ENCODE measurements at regions not wholly inside any gene's neighbourhood (a gene's known extent, or its start where the extent isn't known, plus 50 kb on each side); places are given as distances from the start of the nearest gene placed in this dataset.

DNA sequence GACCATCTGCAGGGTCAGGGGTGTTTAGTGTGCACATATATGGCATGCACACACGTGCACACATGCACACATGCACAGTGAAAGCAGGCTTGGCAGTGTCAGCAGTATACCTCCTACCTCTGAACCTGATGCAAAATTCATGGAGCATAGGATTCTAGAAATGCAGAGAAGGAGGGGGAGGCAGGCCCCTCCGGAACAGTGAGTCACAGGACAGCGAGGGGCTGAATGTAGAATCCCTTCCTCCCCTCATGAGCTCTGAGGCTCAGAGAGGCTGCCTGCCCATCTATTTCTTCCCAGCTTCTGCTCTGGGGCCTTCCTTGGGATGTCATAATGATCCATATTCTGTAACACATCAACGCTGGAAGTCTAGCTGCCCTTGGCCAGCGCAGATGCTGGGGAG, 66.7 kb upstream of the NECTIN1 start:
- Histone ChIP-seq H3K27ac (no peak overlapping the region), H3K27me3 (no peaks in the 10 kb centered on the region), H3K9me3 (no peaks in the 10 kb centered on the region), H3K9ac (ENCODE audit: low read depth in 2 of 2, low read length in 2 of 2) (no peak overlapping the region), H3K4me1 (no peaks in the 10 kb centered on the region), H3K36me3 (no peaks in the 10 kb centered on the region), H3K4me3 (no peak overlapping the region)
- DNase-seq = no peak
- TF ChIP-seq, protein P1, sequence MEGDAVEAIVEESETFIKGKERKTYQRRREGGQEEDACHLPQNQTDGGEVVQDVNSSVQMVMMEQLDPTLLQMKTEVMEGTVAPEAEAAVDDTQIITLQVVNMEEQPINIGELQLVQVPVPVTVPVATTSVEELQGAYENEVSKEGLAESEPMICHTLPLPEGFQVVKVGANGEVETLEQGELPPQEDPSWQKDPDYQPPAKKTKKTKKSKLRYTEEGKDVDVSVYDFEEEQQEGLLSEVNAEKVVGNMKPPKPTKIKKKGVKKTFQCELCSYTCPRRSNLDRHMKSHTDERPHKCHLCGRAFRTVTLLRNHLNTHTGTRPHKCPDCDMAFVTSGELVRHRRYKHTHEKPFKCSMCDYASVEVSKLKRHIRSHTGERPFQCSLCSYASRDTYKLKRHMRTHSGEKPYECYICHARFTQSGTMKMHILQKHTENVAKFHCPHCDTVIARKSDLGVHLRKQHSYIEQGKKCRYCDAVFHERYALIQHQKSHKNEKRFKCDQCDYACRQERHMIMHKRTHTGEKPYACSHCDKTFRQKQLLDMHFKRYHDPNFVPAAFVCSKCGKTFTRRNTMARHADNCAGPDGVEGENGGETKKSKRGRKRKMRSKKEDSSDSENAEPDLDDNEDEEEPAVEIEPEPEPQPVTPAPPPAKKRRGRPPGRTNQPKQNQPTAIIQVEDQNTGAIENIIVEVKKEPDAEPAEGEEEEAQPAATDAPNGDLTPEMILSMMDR (IDR thresholded peaks at IDR 0.05) = no peak
- intact Hi-C loops (cut with DNase I) = no loop called here

DNA sequence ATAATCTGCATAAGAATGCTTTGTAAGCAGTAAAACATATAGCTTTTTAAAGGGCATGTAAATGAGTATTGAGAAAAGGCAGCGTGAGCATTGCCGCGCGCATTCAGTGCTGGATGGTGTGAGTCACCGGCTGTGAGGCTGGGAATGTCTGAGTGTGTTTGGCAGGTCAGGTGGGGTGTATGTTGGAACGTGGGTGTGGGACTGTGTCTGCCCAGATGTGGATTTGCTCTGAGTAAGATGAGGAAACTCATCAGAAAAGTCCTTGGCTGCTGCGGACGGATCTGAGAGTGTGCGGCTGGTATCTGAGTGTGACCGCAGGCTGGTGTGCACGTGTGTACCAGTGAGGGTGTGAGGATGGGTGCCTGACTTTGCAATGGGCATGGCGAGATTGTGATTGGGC, 66.2 kb upstream of the NECTIN1 start:
- H3K27ac ChIP-seq = no peak overlapping the region
- no peak overlapping the region for H3K9ac ChIP-seq (ENCODE audit: low read depth in 2 of 2, low read length in 2 of 2)
- H3K36me3 ChIP-seq = no peaks in the 10 kb centered on the region
- H3K4me1 ChIP-seq = no peaks in the 10 kb centered on the region
- no peaks in the 10 kb centered on the region for H3K9me3 ChIP-seq
- no peak for DNase-seq
- intact Hi-C loops (cut with DNase I) = no loop called here
- H3K4me3 ChIP-seq = no peak overlapping the region
- TF ChIP-seq, protein P1 (IDR thresholded peaks at IDR 0.05) = no peak
- H3K27me3 ChIP-seq = no peaks in the 10 kb centered on the region

DNA sequence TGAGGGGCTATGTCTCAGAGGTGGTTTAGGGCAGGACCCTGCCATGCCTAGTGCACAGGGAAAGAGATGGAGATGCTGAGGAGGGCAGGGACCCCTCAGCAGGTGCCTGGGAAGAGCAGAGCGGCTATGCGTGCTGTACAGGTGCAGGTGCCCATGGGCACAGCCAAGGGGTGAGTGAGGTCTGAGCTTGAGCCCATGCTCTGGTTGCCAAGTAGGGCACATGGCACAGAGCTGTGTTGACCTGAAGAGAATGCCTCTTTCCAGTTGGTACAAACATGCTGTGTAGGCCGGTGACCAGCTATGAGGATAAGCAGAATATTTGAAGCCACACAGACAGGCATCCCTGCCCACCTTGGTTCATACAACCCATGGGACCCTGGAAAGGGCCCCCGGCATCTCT, 65.8 kb upstream of the NECTIN1 start:
- Histone ChIP-seq H3K36me3 (no peaks in the 10 kb centered on the region), H3K4me1 (no peaks in the 10 kb centered on the region), H3K4me3 (no peak overlapping the region), H3K9me3 (no peaks in the 10 kb centered on the region), H3K9ac (ENCODE audit: low read depth in 2 of 2, low read length in 2 of 2) (no peak overlapping the region), H3K27me3 (no peaks in the 10 kb centered on the region), H3K27ac (no peak overlapping the region)
- DNase-seq = no peak
- intact Hi-C loops (cut with DNase I) = no loop called here
- TF ChIP-seq, protein P1 (IDR thresholded peaks at IDR 0.05) = no peak

DNA sequence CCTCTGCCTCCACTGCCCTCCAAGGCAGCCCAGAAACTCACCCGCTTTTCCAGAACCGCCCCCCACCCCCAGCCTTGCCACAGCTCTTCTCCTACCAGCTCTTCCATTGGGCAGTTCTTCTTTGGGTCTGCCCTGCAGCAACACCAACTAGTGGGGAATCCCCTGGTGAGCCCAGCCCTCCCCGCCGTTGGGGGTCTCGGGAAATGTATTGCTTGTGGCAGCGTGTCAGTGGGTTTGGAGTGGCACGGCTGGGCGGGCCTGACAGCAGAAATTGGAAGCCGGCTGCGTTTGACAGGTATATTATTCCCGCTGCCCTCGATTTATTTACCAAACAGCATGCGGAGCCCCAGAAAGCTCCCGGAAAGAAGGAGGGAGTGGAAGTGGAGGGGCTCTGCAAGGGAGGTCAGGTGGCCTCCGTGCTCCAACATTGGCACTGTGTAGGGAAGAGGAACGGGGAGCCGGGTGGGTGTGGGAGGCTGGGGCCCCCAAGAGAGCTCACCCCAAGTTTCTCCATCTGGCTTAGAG, 65.2 kb upstream of the NECTIN1 start:
- Histone ChIP-seq H3K4me1 (no peaks in the 10 kb centered on the region), H3K9ac (ENCODE audit: low read depth in 2 of 2, low read length in 2 of 2) (no peak overlapping the region), H3K36me3 (no peaks in the 10 kb centered on the region), H3K27me3 (no peaks in the 10 kb centered on the region), H3K9me3 (no peaks in the 10 kb centered on the region), H3K27ac (no peak overlapping the region), H3K4me3 (no peak overlapping the region)
- intact Hi-C loops (cut with DNase I) = no loop called here
- TF ChIP-seq, protein P1 (IDR thresholded peaks at IDR 0.05) = no peak
- no peak for DNase-seq

DNA sequence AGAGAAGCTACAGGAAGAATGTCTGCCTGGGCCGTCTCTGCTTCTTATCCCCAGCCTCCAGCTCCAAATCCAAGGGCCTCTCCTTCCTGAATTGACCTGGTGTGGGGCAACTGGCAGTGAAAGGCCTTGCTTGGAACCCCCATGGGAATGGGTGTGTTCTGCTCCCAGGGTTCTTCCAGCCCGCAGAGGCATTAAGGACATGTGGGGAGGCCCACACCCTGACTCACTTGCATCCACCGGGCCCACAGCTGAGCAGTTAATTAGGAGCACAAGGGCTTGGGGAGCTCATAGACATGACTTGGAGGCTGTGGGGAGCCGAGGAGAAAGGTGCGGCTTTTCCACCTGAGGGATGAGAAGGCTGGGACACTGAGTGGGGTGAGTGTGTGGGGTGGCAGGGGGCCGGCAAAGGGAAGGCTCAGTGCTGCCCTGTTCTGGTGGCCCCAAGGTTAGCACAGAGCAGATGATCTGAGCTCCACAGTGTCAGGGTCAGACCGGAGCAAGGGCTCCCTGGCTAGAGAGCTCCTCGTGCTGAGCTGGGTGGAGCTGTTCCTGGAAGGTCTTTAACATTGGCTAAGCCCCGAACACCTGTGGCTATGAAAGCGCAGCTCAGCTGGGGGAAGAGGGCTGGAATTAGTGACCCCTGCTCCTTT, 64.5 kb upstream of the NECTIN1 start:
- H3K4me3 ChIP-seq = no peak overlapping the region
- no peak overlapping the region for H3K27ac ChIP-seq
- intact Hi-C loops (cut with DNase I) = no loop called here
- TF ChIP-seq, protein P1 (IDR thresholded peaks at IDR 0.05) = no peak
- H3K4me1 ChIP-seq = no peaks in the 10 kb centered on the region
- no peak overlapping the region for H3K9ac ChIP-seq (ENCODE audit: low read depth in 2 of 2, low read length in 2 of 2)
- H3K36me3 ChIP-seq = no peaks in the 10 kb centered on the region
- no peak for DNase-seq
- H3K27me3 ChIP-seq = no peaks in the 10 kb centered on the region
- H3K9me3 ChIP-seq = no peaks in the 10 kb centered on the region
